ENCODE measurements at regions not wholly inside any gene's neighbourhood (a gene's known extent, or its start where the extent isn't known, plus 50 kb on each side); places are given as distances from the start of the nearest gene placed in this dataset.

DNA sequence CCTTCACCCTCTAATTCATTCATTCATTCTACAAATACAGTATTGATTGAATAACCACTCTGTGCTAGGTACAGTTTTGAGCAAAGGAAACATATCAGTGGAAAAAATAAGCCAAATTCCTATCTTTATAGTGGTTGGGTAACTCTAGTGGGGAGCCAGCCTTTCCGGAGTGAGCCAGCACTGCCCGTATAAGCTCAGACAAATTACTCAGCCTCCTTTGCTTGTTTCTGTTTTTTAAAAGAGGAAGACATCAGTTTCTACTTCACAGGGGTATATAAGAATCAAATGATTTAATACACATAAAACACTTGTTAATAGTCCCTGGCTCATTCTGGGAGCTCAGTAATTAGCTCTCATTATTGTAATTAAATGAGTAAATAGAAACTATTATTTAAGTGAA lies 238.2 kb upstream of the MAD2L1 start:
- no peak overlapping the region for H3K4me3 ChIP-seq (ENCODE audit: insufficient read depth, low read depth, low read length)
- no peak overlapping the region for H2BK20ac ChIP-seq (ENCODE audit: low read depth, low read length)
- TF ChIP-seq CEBPB (IDR thresholded peaks at IDR 0.05; ENCODE audit: low read depth, low read length) (no peak), CTCF (conservative IDR thresholded peaks at IDR 0.05; ENCODE audit: low read depth, low read length) (no peak), BHLHE40 (IDR thresholded peaks at IDR 0.05; ENCODE audit: low read depth, low read length) (no peak), FOS (IDR thresholded peaks at IDR 0.05; ENCODE audit: low read depth, low read length) (no peak), POLR2A (IDR thresholded peaks at IDR 0.05; ENCODE audit: low read depth, low read length) (no peak), SMC3 (IDR thresholded peaks at IDR 0.05; ENCODE audit: low read depth, low read length) (no peak), NFE2L2 (IDR thresholded peaks at IDR 0.05; ENCODE audit: low read depth, low read length) (no peak), USF2 (IDR thresholded peaks at IDR 0.05; ENCODE audit: low read depth, low read length) (no peak), RCOR1 (IDR thresholded peaks at IDR 0.05; ENCODE audit: insufficient replicate concordance, low read length) (no peak), MAFK (IDR thresholded peaks at IDR 0.05; ENCODE audit: low read depth, low read length) (no peak), MAZ (IDR thresholded peaks at IDR 0.05; ENCODE audit: borderline replicate concordance, low read depth, low read length) (no peak), RAD21 (IDR thresholded peaks at IDR 0.05; ENCODE audit: low read length) (no peak), MXI1 (IDR thresholded peaks at IDR 0.05; ENCODE audit: borderline replicate concordance, low read depth, low read length) (no peak), RFX5 (IDR thresholded peaks at IDR 0.05; ENCODE audit: low read depth, low read length) (no peak), CHD1 (IDR thresholded peaks at IDR 0.05; ENCODE audit: low read depth, low read length) (no peak)
- TF ChIP-seq, protein P1, sequence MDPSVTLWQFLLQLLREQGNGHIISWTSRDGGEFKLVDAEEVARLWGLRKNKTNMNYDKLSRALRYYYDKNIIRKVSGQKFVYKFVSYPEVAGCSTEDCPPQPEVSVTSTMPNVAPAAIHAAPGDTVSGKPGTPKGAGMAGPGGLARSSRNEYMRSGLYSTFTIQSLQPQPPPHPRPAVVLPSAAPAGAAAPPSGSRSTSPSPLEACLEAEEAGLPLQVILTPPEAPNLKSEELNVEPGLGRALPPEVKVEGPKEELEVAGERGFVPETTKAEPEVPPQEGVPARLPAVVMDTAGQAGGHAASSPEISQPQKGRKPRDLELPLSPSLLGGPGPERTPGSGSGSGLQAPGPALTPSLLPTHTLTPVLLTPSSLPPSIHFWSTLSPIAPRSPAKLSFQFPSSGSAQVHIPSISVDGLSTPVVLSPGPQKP (IDR thresholded peaks at IDR 0.05; ENCODE audit: borderline replicate concordance, low read depth, low read length) = no peak
- H3K18ac ChIP-seq (ENCODE audit: low read depth, low read length) = no peak overlapping the region
- no peak overlapping the region for H3K27ac ChIP-seq (ENCODE audit: insufficient read depth, low read length)
- intact Hi-C loops (cut with micrococcal nuclease) (no loop called here), dilution Hi-C loops (cut with HindIII; ENCODE audit: low sequenced_read_pairs, unreplicated experiment) (no loop called here), in situ Hi-C loops (cut with MboI; ENCODE audit: low sequenced_read_pairs) (no loop called here)
- no peak overlapping the region for H3K4ac ChIP-seq (ENCODE audit: low read depth, low read length)
- no peak overlapping the region for H2AFZ ChIP-seq (replicated peaks; ENCODE audit: low read length, poor library complexity)
- H3K14ac ChIP-seq (replicated peaks; ENCODE audit: low read depth, low read length) = no peak overlapping the region
- H3K23ac ChIP-seq (ENCODE audit: low read depth, low read length) = no peak overlapping the region
- no peak for ATAC-seq (ENCODE audit: low read depth)
- H3K4me2 ChIP-seq (ENCODE audit: low read depth, low read length) = no peak overlapping the region
- H2BK5ac ChIP-seq (ENCODE audit: low read depth, low read length, poor library complexity, severe bottlenecking) = no peak overlapping the region
- H3K27me3 ChIP-seq (ENCODE audit: control insufficient read depth, insufficient read depth, low read length) = no peaks in the 10 kb centered on the region
- H3K56ac ChIP-seq (ENCODE audit: extremely low read depth, insufficient read depth, low read length) = no peak overlapping the region
- H4K5ac ChIP-seq (ENCODE audit: low read depth, low read length) = no peak overlapping the region
- no peaks in the 10 kb centered on the region for H4K20me1 ChIP-seq (ENCODE audit: insufficient read depth, low read length)
- H3K36me3 ChIP-seq (ENCODE audit: control insufficient read depth, insufficient read depth, low read length) = no peaks in the 10 kb centered on the region
- H2AK5ac ChIP-seq (ENCODE audit: low read depth, low read length) = no peak overlapping the region
- no TSS peak for BruUV-seq (replicated peaks)
- H3K9ac ChIP-seq (ENCODE audit: low read depth, low read length) = no peak overlapping the region
- no peak overlapping the region for H2BK15ac ChIP-seq (ENCODE audit: low read depth, low read length)
- H4K91ac ChIP-seq (ENCODE audit: insufficient read depth, low read depth, low read length) = no peak overlapping the region
- ChIA-PET CTCF (no interaction called here), POLR2A (ENCODE audit: unreplicated experiment) (no interaction called here)
- H3K4me1 ChIP-seq (ENCODE audit: control insufficient read depth, insufficient read depth, low read length) = no peaks in the 10 kb centered on the region
- H3K9me3 ChIP-seq (ENCODE audit: control insufficient read depth, insufficient read depth, low read length) = no peaks in the 10 kb centered on the region
- no peak overlapping the region for H2AK9ac ChIP-seq (replicated peaks; ENCODE audit: low read depth, low read length, poor library complexity)
- no peaks in the 10 kb centered on the region for H3K9me1 ChIP-seq (ENCODE audit: insufficient read depth, low read length)
- no CpG with 5 or more reads among the region's 2 CpGs for WGBS, 2 experiments (ENCODE audit: extremely low coverage in 2 of 2, insufficient read length in 1 of 2)
- H2BK120ac ChIP-seq (ENCODE audit: low read depth, low read length) = no peak overlapping the region
- DNase-seq = no peak
- no peak overlapping the region for H4K8ac ChIP-seq (ENCODE audit: low read depth in 2 of 2, low read length in 2 of 2)
- H3K79me1 ChIP-seq (ENCODE audit: low read depth in 1 of 2, low read length in 2 of 2) = no peaks in the 10 kb centered on the region

Measured in IMR-90 (cell line).